ENCODE measurements at regions not wholly inside any gene's neighbourhood (a gene's known extent, or its start where the extent isn't known, plus 50 kb on each side); places are given as distances from the start of the nearest gene placed in this dataset.

DNA sequence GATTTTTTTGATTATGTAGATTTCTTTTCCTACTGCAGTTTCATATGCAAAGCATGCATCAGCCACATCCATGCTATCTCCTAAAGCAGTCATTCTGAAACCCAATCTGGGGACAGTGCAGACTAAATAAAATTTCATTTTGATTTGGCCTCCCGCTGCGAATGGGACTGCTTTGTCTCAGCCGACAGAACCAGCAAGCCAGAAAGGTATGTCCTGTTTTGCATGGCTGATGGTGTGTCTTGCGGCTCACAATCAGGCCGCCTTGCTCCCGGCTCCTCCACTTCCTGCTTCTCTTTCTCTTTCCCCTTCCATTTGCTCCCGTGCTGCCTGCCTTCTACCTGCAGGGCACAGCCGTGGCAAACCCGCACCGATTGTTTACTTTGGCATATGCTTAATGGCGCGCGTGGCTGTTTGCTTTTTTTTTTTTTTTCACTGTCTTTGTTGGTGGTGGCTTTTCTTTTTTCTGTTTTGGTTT, 419.6 kb upstream of the POU3F3 start:
- ATAC-seq, result no peak
- TF ChIP-seq TCF4 (CRISPR knock-in tag; IDR thresholded peaks at IDR 0.05; ENCODE audit: borderline replicate concordance), result peak; percentile 27; the same call in 1 of the 2 replicates
- TF ChIP-seq TOX (CRISPR knock-in tag; IDR thresholded peaks at IDR 0.05; ENCODE audit: borderline replicate concordance), result no peak
- no peak for TF ChIP-seq PPARA (CRISPR knock-in tag; IDR thresholded peaks at IDR 0.05; ENCODE audit: borderline replicate concordance)

DNA sequence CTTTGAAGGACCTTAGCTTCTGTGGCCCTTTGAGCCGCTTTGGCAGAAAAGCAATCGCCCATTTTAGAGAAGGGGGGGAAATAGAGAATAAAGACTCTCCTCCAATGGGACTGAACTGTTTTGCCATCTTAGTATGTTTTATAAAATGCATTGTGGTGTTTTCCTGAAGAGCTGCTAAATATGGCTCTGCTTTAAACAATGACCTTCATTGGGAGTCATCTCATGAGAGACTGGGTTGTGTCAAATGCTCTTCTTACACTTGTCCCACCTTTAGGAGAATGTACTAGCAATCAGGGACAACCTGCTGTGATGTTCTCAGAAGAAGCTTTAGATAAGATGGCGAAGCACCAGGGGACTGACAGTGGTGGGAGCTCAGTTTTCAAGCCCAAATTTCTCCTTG, 418.9 kb upstream of the POU3F3 start:
- no peak for ATAC-seq
- TF ChIP-seq, protein P1, sequence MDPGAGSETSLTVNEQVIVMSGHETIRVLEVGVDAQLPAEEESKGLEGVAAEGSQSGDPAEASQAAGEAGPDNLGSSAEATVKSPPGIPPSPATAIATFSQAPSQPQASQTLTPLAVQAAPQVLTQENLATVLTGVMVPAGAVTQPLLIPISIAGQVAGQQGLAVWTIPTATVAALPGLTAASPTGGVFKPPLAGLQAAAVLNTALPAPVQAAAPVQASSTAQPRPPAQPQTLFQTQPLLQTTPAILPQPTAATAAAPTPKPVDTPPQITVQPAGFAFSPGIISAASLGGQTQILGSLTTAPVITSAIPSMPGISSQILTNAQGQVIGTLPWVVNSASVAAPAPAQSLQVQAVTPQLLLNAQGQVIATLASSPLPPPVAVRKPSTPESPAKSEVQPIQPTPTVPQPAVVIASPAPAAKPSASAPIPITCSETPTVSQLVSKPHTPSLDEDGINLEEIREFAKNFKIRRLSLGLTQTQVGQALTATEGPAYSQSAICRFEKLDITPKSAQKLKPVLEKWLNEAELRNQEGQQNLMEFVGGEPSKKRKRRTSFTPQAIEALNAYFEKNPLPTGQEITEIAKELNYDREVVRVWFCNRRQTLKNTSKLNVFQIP (CRISPR knock-in tag; IDR thresholded peaks at IDR 0.05; ENCODE audit: borderline replicate concordance, low read depth), result no peak
- no peak for TF ChIP-seq PPARA (CRISPR knock-in tag; IDR thresholded peaks at IDR 0.05; ENCODE audit: borderline replicate concordance)
- no peak for TF ChIP-seq RARB (CRISPR knock-in tag; IDR thresholded peaks at IDR 0.05)
- no peak for TF ChIP-seq TOX (CRISPR knock-in tag; IDR thresholded peaks at IDR 0.05; ENCODE audit: borderline replicate concordance)
- TF ChIP-seq CSDC2 (CRISPR knock-in tag; IDR thresholded peaks at IDR 0.05), result no peak
- TF ChIP-seq ZFP3 (CRISPR knock-in tag; IDR thresholded peaks at IDR 0.05), result no peak
- TF ChIP-seq ESRRG (CRISPR knock-in tag; IDR thresholded peaks at IDR 0.05), result no peak
- TF ChIP-seq, protein P2, sequence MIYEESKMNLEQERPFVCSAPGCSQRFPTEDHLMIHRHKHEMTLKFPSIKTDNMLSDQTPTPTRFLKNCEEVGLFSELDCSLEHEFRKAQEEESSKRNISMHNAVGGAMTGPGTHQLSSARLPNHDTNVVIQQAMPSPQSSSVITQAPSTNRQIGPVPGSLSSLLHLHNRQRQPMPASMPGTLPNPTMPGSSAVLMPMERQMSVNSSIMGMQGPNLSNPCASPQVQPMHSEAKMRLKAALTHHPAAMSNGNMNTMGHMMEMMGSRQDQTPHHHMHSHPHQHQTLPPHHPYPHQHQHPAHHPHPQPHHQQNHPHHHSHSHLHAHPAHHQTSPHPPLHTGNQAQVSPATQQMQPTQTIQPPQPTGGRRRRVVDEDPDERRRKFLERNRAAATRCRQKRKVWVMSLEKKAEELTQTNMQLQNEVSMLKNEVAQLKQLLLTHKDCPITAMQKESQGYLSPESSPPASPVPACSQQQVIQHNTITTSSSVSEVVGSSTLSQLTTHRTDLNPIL (CRISPR knock-in tag; IDR thresholded peaks at IDR 0.05; ENCODE audit: low read depth), result no peak
- TF ChIP-seq, protein P3, sequence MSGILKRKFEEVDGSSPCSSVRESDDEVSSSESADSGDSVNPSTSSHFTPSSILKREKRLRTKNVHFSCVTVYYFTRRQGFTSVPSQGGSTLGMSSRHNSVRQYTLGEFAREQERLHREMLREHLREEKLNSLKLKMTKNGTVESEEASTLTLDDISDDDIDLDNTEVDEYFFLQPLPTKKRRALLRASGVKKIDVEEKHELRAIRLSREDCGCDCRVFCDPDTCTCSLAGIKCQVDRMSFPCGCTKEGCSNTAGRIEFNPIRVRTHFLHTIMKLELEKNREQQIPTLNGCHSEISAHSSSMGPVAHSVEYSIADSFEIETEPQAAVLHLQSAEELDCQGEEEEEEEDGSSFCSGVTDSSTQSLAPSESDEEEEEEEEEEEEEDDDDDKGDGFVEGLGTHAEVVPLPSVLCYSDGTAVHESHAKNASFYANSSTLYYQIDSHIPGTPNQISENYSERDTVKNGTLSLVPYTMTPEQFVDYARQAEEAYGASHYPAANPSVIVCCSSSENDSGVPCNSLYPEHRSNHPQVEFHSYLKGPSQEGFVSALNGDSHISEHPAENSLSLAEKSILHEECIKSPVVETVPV (CRISPR knock-in tag; IDR thresholded peaks at IDR 0.05), result no peak
- TF ChIP-seq, protein P4, sequence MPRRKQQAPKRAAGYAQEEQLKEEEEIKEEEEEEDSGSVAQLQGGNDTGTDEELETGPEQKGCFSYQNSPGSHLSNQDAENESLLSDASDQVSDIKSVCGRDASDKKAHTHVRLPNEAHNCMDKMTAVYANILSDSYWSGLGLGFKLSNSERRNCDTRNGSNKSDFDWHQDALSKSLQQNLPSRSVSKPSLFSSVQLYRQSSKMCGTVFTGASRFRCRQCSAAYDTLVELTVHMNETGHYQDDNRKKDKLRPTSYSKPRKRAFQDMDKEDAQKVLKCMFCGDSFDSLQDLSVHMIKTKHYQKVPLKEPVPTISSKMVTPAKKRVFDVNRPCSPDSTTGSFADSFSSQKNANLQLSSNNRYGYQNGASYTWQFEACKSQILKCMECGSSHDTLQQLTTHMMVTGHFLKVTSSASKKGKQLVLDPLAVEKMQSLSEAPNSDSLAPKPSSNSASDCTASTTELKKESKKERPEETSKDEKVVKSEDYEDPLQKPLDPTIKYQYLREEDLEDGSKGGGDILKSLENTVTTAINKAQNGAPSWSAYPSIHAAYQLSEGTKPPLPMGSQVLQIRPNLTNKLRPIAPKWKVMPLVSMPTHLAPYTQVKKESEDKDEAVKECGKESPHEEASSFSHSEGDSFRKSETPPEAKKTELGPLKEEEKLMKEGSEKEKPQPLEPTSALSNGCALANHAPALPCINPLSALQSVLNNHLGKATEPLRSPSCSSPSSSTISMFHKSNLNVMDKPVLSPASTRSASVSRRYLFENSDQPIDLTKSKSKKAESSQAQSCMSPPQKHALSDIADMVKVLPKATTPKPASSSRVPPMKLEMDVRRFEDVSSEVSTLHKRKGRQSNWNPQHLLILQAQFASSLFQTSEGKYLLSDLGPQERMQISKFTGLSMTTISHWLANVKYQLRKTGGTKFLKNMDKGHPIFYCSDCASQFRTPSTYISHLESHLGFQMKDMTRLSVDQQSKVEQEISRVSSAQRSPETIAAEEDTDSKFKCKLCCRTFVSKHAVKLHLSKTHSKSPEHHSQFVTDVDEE (CRISPR knock-in tag; IDR thresholded peaks at IDR 0.05), result no peak
- TF ChIP-seq ZFP30 (CRISPR knock-in tag; IDR thresholded peaks at IDR 0.05), result no peak
- no peak for TF ChIP-seq BACH2 (CRISPR knock-in tag; IDR thresholded peaks at IDR 0.05; ENCODE audit: borderline replicate concordance)
- TF ChIP-seq TCF4 (CRISPR knock-in tag; IDR thresholded peaks at IDR 0.05; ENCODE audit: borderline replicate concordance), result no peak
- no peak for TF ChIP-seq GLIS3 (CRISPR knock-in tag; IDR thresholded peaks at IDR 0.05)
- TF ChIP-seq ARNTL (CRISPR knock-in tag; IDR thresholded peaks at IDR 0.05; ENCODE audit: borderline replicate concordance, low read depth), result no peak
- no peak for TF ChIP-seq ZNF565 (CRISPR knock-in tag; conservative IDR thresholded peaks at IDR 0.05; ENCODE audit: low read depth)
- TF ChIP-seq SNAI2 (CRISPR knock-in tag; IDR thresholded peaks at IDR 0.05), result no peak

DNA sequence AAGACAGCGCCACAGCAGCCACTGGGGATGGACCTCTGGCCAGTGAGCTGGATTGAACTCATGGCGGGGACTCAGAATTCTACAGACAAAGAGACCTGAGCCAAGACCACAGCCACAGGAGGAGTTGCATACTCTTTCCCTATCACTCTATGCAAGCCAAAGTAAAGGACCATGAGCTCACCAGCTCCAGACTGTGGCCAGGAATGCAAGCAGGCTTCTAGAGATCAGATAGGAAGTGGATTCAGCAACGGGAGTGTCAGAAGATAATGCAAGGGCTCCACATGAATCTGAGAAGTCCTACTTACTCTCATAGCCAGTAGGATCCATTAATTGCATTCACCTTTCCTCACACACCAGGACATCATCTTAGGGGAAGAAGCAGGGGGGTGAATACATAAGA, 415.4 kb upstream of the POU3F3 start:
- TF ChIP-seq GLIS3 (CRISPR knock-in tag; IDR thresholded peaks at IDR 0.05) (no peak), ZNF8 (CRISPR knock-in tag; IDR thresholded peaks at IDR 0.05) (no peak), CSDC2 (CRISPR knock-in tag; IDR thresholded peaks at IDR 0.05) (no peak), ZNF70 (CRISPR knock-in tag; IDR thresholded peaks at IDR 0.05) (no peak), RARB (CRISPR knock-in tag; IDR thresholded peaks at IDR 0.05) (no peak), OSR1 (CRISPR knock-in tag; IDR thresholded peaks at IDR 0.05) (no peak), TCF4 (CRISPR knock-in tag; IDR thresholded peaks at IDR 0.05; ENCODE audit: borderline replicate concordance) (no peak)
- TF ChIP-seq, protein P4 (CRISPR knock-in tag; IDR thresholded peaks at IDR 0.05), result no peak
- ATAC-seq, result no peak

Measured in SK-N-SH treated with all-trans-retinoic acid at 6 μM for 48 hours (cell line).